COLO668 (cell line): ENCODE measurements at regions not wholly inside any gene's neighbourhood (a gene's known extent, or its start where the extent isn't known, plus 50 kb on each side); places are given as distances from the start of the nearest gene placed in this dataset.

Experiments
- DNase-seq: peaks from one replicate; lab custom pipeline; 2025; ENCODE audit not compliant: unreplicated experiment; lab: John Stamatoyannopoulos, UW

DNA sequence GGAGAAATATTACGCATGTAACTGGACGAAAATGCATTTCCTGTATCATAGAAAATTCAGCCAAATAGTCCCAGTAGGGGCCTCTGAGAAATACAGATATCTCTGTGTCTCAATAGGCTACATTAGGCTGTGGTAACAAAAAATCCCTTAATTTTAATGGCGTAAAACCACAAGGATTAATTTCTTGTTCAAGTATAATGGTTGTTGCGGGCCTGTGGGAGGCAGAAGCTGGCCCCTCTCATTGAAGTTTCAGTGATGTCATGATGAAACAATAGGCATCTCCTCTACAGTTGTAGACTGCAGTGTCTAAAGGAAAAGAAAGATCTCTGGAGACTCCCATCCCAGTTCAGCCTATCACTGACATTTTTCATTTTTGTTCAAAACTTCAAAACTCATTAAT lies 1625.6 kb upstream of the C9orf72 start:
- no peak for DNase-seq

DNA sequence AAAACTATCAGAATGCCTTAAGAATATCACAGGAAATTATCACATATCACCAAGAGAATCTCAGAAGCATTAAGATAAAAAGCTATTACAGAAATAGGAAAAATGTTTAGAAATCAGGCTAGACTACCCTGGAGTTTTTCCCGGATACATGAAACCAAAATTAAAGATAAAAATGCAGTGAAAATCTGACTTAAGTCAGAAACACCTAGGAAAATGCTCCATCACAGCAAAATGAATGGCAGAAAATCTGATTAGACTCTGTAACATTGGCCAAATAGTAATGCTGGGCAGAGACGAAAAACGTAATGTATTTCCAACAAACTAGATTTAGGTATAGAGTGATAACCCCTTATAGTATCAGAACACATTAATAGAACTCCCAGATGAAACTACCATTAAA lies 1626.7 kb upstream of the C9orf72 start:
- DNase-seq: no peak

DNA sequence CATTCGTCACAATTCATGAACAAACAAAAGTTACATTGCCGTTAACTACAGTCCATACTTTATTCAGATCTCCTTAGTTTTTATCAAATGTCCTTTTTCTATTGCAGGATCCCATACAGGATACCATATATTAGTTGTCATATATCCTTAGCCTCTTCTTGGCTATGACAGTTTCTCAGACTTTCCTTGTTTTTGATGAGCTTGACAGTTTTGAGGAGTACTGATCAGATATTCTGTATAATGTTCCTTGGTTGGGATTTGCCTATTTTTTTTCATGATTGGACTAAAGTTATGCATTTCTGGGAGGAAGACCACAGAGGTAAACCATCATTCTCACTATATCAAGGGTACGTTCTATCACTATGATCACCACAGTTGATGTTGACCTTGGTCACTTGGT lies 1627.4 kb upstream of the C9orf72 start:
- DNase-seq: no peak

DNA sequence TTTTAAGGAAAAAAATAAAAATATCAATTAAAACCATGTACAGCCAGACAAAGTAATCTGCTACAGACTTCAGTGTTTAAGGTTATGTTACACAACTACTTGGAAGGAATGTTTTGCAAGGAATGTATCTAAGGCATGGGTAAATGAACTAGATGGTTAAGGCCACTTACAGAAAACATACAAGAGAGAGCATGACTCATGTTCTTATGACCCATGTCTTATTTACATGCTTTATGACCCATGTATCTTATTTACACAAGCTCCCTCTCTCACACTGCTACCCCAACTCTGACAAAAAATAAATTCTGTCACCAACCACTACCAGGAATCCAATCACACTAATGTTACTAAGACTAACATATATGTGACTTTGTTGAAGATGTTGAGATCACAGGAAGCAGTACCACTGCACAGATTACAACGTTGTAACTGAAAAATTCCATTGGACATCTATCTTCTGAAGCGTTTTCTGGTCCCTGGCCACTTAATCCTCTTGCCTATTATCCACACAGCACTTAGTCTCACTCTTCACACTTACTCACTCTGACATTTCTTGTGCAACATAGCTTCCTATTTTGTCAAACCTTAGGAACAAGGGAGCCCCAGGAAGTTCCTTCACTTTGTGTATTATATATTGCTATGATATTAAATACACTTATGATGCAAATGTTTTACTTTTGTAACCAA lies 1630.1 kb upstream of the C9orf72 start:
- no peak for DNase-seq

DNA sequence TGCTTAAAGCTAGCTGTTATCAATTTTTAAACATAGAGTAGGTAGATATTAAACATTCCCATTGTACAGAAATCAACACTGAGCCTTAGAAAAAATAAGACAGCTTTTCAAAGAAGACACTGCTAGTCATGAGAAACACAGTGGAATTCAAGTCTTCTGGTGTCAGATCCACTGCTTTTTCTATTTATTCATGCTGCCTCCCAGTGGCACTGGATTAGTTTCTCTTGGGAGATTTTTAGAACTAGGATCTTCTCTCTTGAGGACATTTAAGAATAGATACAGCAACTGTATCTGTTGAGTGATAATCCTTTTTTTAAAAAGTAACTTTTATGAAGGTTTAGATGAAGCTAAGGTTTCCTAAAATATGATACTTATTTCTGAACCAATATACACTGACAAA lies 1635.4 kb upstream of the C9orf72 start:
- DNase-seq: no peak

DNA sequence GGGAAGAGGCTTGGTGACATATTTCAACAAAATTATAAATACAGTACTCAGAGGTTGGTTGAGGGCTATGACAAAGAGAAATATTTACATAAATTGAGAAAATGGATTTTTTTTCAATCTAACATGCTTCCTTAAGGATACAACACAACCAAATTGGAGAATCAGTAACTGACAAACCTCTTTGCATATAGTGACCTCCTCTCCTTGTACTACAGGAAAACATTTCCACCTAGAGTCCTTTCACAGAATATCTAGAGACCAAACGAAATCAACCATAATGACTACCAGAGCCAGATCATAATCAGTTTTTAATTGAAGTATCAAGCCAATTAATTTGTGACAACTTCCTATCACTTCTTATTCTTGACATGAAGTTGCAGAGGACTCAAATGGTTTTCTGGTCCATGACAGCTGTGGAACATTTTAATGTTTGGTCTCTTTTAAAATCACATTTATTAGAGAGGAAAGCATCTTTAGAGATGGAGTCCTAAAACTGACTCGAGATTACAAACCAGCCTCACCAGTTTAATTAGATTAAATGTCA lies 1636.5 kb upstream of the C9orf72 start:
- DNase-seq: no peak

DNA sequence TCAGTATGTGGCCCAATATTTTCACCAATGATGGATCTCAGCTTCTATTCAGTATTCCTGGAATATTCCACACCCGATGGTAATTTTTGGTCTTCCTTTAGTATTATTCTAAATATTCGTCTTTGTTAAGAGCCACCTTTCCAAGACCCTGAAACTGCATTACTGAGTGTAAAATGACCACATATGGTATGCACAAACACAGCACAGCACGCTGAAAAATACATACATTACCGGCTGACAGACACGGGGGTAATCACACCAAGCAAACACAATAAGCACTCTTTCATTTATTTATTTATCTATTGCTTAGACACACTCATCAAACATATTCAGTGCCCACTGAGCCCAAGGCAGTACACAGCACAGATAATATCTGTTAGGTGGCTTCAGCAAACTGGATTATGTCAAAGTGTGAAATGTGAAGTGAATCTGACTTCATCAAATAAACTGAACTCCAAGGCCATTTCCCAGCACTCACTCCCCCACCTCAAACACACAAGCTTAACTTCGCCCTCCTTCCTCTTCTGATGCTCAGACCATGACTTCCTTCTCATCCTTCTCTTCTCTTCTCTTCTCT lies 1637.8 kb upstream of the C9orf72 start:
- DNase-seq: peak; percentile 28

DNA sequence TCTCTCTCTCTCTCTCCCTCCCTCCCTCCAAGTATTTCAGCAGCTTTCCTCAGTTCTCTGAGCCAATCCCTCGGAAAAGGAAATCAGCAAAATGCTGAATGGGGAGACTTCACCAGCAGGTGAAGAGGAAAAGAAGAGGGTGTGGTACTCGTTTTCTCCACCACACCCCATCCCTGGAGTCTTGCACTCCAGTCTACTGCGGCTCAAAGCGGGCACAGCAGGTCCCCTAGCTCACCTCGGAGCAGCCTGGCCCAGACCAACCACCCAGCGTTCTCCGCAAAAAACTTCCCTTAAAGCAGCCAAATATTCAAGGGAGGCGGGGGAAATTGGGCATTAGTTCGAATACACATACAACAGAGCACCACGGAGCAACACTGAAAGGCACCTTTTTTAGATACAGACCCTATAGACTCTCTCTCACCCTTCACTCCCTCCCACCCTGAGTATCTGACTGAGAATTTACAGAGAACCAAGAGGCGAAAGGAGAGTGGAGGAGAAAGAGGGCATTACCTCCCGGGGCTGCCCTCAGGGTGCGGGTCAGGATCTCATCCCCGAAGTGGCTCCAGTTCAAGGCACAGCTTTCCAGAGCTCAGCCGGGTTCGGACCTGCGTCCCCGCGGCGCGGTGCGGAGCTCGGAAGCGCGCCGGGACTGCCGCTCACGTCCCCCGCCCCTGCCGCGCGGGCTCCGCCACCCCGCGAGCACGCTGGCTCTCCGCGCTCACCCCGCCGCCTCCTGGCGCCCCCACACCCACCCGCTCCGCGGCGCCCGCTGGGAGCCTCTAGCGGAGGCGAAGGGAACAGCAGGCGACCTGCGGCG lies 1638.5 kb upstream of the C9orf72 start:
- peak; percentile 87 for DNase-seq

DNA sequence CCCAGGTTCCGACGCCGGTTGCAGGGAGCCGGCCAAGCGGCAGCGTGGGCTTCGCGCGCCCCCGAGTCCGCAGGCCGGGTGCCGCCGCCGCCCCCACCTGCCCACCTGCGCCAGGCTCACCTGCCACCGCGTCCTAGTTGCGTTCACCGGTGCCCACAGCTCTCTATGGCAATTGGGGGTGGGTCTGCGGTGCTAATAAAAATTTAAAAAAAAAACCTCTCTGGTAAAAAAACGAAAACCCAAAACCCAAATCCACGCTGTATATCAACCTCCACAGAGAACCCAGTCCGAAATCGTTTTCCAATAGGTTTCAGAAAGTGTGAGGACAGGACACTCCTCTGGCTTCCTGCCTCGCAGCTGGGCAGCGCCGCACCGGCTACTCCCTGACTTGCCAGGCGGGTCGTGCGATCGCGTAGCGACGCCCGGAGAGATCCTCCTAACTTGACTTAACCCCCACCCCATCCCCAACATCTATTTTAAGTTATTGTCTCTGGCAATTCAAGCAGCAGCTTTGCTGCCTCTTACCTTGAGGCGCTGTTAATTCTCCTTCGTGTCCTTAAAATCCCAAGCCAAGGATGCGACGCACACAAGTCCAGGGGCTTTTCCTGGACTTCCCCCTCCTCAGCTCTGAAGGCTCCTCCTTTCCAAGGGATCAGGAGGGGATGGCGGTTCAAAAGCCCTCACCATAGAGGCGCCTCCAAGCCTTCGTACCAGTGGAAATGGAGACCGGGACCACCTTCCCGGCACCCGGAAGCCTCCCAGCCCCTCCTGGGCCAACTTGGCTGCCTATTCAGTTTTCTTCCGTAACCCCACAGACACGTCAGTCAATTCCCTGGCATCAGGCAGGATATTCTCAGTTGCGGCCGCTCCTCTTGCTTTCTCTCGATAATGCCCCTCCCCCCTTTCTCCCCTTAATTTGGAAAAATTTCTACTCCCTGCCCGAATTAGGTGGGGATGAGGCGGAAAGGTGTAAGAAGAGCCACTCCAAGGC lies 1639.4 kb upstream of the C9orf72 start:
- DNase-seq: peak; percentile 72

DNA sequence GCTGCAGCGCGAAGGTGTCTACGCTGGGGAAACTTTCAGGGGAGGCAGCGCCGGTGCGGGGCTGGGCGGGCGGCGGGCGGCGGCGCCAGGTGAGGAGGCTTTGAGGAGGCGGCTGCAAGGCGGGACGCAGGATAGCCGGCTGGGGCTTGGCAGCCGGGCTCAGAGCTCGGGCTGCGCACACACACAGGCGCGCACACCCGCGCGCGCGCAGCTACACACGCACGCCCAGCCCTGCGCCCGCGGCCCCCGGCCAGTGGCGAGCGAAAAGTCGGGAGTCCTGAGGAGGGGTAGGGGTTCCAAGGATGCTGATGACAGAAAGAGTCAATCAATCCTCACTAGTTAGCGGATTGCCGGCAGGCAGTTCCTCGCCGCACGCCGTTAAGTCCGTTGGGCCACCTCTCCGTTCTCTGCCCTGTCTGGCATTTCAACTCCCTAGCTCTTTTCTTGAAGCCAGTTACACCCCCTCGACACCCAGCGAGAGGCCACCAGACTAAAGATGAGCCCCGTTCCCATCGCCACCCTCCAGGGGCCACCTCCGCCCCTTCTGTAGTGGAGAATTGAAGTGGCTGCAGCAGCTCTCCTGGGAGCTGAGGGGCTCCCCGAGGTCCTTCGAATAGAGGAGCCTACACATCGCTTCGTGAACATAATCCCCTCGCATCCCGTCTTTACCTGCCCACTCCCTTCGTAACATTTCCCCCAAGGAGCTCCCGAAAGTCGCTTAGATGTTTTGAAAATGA lies 1640.3 kb upstream of the C9orf72 start, which contains the start of gene LINGO2:
Gene LINGO2, minus strand, starts transcription at position 185 of the 737 bp plus-strand sequence.
- DNase-seq: peak; percentile 78

DNA sequence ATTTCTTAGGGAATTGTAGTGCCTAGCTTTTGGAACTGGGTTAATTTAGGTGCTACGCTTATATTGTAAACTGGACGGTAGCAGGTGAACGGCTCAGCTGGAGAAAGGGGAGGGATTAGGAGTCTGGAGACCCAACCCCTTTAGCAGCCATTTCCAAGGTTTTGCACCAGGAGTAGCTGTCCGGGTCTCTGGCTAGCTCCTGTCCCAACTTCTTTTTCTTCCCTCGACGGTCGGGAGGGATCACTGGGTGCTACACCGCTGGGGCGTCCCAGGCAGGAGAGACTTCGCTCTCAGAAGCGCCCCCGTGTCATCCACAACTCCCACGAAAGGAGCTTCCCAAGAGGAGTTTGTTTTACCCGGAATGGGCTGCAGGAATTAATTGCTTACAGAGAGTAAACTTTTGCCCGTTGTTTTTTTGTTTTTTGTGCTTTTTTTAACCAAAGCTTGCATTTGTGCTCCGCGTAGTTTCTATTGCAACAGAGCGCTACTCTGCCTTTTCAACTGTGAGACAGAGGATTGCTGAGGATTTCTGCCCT lies 1640.9 kb upstream of the C9orf72 start:
- peak; percentile 69 for DNase-seq

DNA sequence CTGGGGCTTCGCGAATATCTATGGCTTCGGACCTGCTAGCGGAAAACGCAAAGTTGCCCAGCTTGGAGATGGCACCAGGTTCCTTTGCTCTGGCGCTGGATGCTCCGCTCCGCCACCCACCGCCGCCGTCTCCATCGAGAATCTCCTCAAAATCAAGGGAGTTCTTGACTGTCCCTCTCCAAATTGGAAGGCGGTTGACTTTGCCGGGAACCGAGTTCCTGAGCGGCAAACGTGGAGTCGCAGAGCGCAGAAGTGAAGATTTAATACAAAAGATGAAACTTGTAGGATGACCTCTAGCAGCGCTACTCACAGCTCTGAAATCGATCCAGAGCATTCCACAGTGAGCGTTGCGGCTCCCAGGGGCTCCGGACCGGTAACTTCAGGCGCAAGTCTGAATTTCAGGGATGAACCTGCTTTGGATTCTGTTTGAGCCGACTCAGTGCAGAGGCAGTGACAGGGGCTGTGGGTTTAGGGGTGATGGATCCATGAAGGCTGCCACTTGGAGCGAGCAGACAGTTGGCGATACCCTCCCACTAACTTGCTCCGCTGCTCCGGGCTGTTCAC lies 1641.5 kb upstream of the C9orf72 start:
- peak; percentile 40 for DNase-seq

DNA sequence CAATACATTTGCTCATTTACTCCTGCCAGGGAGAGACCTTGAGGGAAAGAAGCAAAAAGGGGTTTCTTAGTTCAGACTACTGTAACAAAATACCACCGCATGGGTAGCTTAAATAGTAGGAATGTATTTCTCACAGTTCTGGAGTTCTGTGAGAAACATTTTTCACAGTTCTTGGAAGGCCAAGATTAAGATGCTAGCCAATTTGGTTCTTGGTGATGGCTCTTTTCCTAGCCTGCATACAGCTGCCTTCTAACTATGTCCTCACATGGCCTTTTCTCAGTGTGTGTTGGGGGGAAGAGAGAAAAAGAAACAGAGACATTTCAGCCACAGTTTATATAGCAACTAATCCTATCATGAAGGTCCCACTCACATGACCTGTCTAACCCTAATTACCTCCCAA lies 1644.7 kb upstream of the C9orf72 start:
- no peak for DNase-seq

DNA sequence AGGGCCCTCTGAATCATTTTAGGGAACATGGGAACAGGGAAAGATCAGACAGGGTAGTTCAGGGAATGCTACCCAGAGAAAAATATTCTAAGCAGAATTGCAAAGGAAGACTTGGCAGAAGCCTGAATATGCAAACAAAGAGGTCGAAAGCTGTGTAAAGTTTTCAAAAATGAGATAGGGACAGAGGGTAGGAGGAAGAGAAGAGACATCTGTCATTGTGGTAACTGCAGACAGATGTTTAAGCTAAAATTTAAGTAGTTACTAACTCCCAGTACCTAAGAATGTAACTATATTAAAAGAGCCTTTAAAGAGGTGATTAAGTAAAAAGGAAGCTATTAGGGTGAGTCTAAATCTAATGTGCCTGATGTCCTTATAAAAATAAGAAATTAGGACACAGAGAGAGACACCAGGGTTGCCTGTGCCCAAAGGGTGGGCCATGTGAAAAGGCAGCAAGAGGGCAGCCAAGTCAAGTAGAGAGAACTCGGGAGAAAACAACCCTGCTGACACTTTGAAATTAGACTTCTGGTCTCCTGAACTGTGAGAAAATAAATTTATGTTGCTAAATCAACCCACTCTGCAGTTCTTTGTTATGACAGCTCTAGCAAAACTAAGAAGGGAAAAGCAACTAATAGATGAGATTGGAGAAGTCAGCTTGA lies 1647.4 kb upstream of the C9orf72 start:
- no peak for DNase-seq

DNA sequence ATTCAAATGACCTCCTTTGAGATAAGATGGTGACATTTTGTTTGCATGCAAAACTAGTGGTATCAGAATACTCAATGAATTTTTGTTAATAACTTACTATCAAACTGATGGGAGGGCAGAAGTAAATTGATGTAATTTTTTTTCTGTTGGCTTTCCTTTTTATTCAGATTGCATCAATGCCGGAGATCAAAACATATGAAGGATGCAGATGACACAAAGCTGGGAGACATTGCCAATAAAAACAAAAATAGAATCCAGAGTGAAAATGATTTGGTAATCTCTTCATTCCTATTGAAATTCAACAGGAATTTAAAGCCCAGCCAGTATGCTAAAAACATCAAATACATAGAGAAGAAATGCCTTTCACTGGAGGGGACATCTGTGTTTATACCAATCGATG lies 1655.3 kb upstream of the C9orf72 start:
- no peak for DNase-seq

DNA sequence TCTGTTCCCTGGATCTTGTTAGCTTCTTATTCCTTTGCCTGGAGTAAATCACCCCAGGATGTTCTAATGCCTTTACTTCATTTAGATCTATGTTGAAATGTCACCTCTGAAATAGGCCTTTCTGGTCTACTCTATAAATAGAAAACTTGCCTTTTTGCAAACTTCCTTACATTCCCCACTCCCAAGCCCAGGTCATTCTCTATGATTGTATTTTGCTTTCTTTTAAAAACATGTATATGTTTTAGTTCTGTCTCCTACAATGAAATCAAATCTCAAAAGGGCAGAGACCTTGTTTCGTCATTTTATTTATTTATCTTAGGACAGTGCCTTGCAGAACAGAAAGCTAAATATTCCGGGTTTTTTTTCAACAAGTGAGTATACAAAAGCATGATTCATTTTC lies 1657.7 kb upstream of the C9orf72 start:
- no peak for DNase-seq

DNA sequence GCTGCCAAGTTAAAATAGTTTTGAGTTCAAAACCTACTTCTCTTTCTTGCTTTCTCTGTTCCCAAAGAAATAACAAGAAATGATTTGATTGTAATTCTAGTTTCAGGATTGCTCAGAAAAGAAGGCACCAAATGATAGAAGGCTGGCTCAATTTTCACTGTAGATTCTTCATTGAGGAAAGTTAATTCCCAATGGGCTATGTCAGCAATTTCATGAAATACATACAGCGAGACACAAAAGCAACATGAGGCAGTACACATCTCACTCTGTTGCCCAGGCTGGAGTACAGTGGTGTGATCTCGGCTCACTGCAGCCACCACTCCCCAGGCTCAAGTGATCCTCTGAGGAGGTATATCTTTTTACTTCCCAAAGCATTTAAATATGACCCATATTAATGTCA lies 1659.9 kb upstream of the C9orf72 start:
- DNase-seq: no peak

DNA sequence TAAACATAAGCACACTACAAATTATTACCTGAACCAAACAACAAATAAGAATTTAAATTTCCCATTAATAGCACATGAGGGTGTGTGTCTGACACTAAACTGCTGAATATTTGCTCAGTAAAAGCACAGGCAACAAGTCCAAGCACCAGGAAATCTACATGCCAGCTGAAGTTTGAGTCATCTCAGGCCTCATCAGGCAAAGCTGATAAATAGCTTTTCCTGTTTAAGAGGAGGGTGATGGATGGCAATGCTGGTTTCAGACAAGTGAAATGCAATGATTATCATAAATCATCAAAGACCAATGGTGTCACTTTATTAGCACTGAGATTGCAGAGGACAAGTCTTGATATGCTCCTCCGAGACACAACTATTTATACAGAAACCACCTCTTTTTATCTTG lies 1668.0 kb upstream of the C9orf72 start:
- DNase-seq: no peak

DNA sequence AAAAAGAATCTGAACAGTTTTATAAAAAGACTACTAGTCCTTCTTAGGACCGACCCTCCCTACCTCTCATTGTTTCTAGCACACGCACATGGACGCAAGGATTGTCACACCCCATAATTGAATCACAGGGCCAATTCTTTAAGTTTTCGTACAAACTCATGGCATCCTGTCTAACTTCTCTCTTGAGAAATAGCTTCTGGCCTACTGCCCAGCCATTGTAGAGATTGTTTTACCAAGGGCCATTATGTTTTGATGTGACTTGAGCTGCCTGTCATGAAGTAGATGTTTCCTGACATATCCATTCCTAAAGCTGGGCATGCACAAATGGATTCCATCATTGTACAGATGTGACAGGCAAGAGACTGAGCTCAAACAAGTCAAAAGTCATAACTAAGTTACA lies 1672.1 kb upstream of the C9orf72 start:
- no peak for DNase-seq
